ENCODE measurements at regions not wholly inside any gene's neighbourhood (a gene's known extent, or its start where the extent isn't known, plus 50 kb on each side); places are given as distances from the start of the nearest gene placed in this dataset.

- no peaks in the 10 kb centered on the region for H3K36me3 ChIP-seq (ENCODE audit: insufficient read depth, low read length)
- H3K9me3 ChIP-seq (ENCODE audit: insufficient read depth, low read depth, low read length): no peaks in the 10 kb centered on the region
- H3K4me3 ChIP-seq (ENCODE audit: low read length, poor library complexity, severe bottlenecking): no peak overlapping the region
- H3K4me2 ChIP-seq (ENCODE audit: low read depth, low read length, poor library complexity, severe bottlenecking): no peak overlapping the region
- no peaks in the 10 kb centered on the region for H4K20me1 ChIP-seq (ENCODE audit: insufficient read depth, low read length, poor library complexity, severe bottlenecking)
- H3F3A ChIP-seq (ENCODE audit: low read depth): no peaks in the 10 kb centered on the region
- H3K79me2 ChIP-seq (ENCODE audit: insufficient read depth, low read length): no peaks in the 10 kb centered on the region
- no peak overlapping the region for H2AFZ ChIP-seq (ENCODE audit: low read length)
- H3K27me3 ChIP-seq (ENCODE audit: insufficient read depth, low read length, poor library complexity, severe bottlenecking): no peaks in the 10 kb centered on the region
- no peaks in the 10 kb centered on the region for H3K9me2 ChIP-seq (replicated peaks; ENCODE audit: low read depth, low read length)
- no peak overlapping the region for H3K9ac ChIP-seq (ENCODE audit: low read depth, low read length, poor library complexity, severe bottlenecking)
- TF ChIP-seq EZH2phosphoT487 (IDR thresholded peaks at IDR 0.05; ENCODE audit: borderline replicate concordance) (no peak), CTCF (conservative IDR thresholded peaks at IDR 0.05; ENCODE audit: low read length) (no peak)
- H3K4me1 ChIP-seq (ENCODE audit: insufficient read depth, low read length, poor library complexity, severe bottlenecking): no peaks in the 10 kb centered on the region
These were observed 274.2 kb upstream of the E2F7 start for GRCh38 chr12:77339610-77340009.

GRCh38 chr12:77337362-77337761 lies 272.0 kb upstream of the E2F7 start:
- Histone ChIP-seq H3K9ac (ENCODE audit: low read depth, low read length, poor library complexity, severe bottlenecking) (no peak overlapping the region), H3K4me3 (ENCODE audit: low read length, poor library complexity, severe bottlenecking) (no peak overlapping the region), H3K9me3 (ENCODE audit: insufficient read depth, low read depth, low read length) (no peaks in the 10 kb centered on the region), H3K79me2 (ENCODE audit: insufficient read depth, low read length) (no peaks in the 10 kb centered on the region), H3K4me2 (ENCODE audit: low read depth, low read length, poor library complexity, severe bottlenecking) (no peak overlapping the region), H3K36me3 (ENCODE audit: insufficient read depth, low read length) (no peaks in the 10 kb centered on the region), H3K27me3 (ENCODE audit: insufficient read depth, low read length, poor library complexity, severe bottlenecking) (no peaks in the 10 kb centered on the region), H3K4me1 (ENCODE audit: insufficient read depth, low read length, poor library complexity, severe bottlenecking) (no peaks in the 10 kb centered on the region), H3K9me2 (replicated peaks; ENCODE audit: low read depth, low read length) (no peaks in the 10 kb centered on the region), H3F3A (ENCODE audit: low read depth) (no peaks in the 10 kb centered on the region), H2AFZ (ENCODE audit: low read length) (no peak overlapping the region), H4K20me1 (ENCODE audit: insufficient read depth, low read length, poor library complexity, severe bottlenecking) (no peaks in the 10 kb centered on the region)
- no peak for TF ChIP-seq EZH2phosphoT487 (IDR thresholded peaks at IDR 0.05; ENCODE audit: borderline replicate concordance)

- Histone ChIP-seq H3K4me2 (ENCODE audit: low read depth, low read length, poor library complexity, severe bottlenecking) (no peak overlapping the region), H3F3A (ENCODE audit: low read depth) (no peaks in the 10 kb centered on the region), H3K4me1 (ENCODE audit: insufficient read depth, low read length, poor library complexity, severe bottlenecking) (no peaks in the 10 kb centered on the region), H3K9ac (ENCODE audit: low read depth, low read length, poor library complexity, severe bottlenecking) (no peak overlapping the region), H3K4me3 (ENCODE audit: low read length, poor library complexity, severe bottlenecking) (no peak overlapping the region), H4K20me1 (ENCODE audit: insufficient read depth, low read length, poor library complexity, severe bottlenecking) (no peaks in the 10 kb centered on the region), H3K27me3 (ENCODE audit: insufficient read depth, low read length, poor library complexity, severe bottlenecking) (no peaks in the 10 kb centered on the region), H2AFZ (ENCODE audit: low read length) (no peak overlapping the region), H3K36me3 (ENCODE audit: insufficient read depth, low read length) (no peaks in the 10 kb centered on the region), H3K79me2 (ENCODE audit: insufficient read depth, low read length) (no peaks in the 10 kb centered on the region), H3K9me2 (replicated peaks; ENCODE audit: low read depth, low read length) (no peaks in the 10 kb centered on the region), H3K9me3 (ENCODE audit: insufficient read depth, low read depth, low read length) (no peaks in the 10 kb centered on the region)
- TF ChIP-seq CTCF (conservative IDR thresholded peaks at IDR 0.05; ENCODE audit: low read length) (no peak), EZH2phosphoT487 (IDR thresholded peaks at IDR 0.05; ENCODE audit: borderline replicate concordance) (no peak)
These were observed 269.4 kb upstream of the E2F7 start for GRCh38 chr12:77334806-77335205.

GRCh38 chr12:77328326-77328725 lies 263.0 kb upstream of the E2F7 start:
- no peaks in the 10 kb centered on the region for H3K36me3 ChIP-seq (ENCODE audit: insufficient read depth, low read length)
- H3K9ac ChIP-seq (ENCODE audit: low read depth, low read length, poor library complexity, severe bottlenecking): no peak overlapping the region
- TF ChIP-seq CTCF (conservative IDR thresholded peaks at IDR 0.05; ENCODE audit: low read length): no peak
- no peak for TF ChIP-seq EZH2phosphoT487 (IDR thresholded peaks at IDR 0.05; ENCODE audit: borderline replicate concordance)
- no peaks in the 10 kb centered on the region for H4K20me1 ChIP-seq (ENCODE audit: insufficient read depth, low read length, poor library complexity, severe bottlenecking)
- no peak overlapping the region for H2AFZ ChIP-seq (ENCODE audit: low read length)
- no peaks in the 10 kb centered on the region for H3K9me2 ChIP-seq (replicated peaks; ENCODE audit: low read depth, low read length)
- no peaks in the 10 kb centered on the region for H3K9me3 ChIP-seq (ENCODE audit: insufficient read depth, low read depth, low read length)
- H3K79me2 ChIP-seq (ENCODE audit: insufficient read depth, low read length): no peaks in the 10 kb centered on the region
- no peaks in the 10 kb centered on the region for H3F3A ChIP-seq (ENCODE audit: low read depth)
- H3K4me3 ChIP-seq (ENCODE audit: low read length, poor library complexity, severe bottlenecking): no peak overlapping the region
- no peaks in the 10 kb centered on the region for H3K4me1 ChIP-seq (ENCODE audit: insufficient read depth, low read length, poor library complexity, severe bottlenecking)
- H3K4me2 ChIP-seq (ENCODE audit: low read depth, low read length, poor library complexity, severe bottlenecking): no peak overlapping the region
- H3K27me3 ChIP-seq (ENCODE audit: insufficient read depth, low read length, poor library complexity, severe bottlenecking): no peaks in the 10 kb centered on the region

Measured in Loucy (cell line).